VCaP (cell line): ENCODE measurements at regions not wholly inside any gene's neighbourhood (a gene's known extent, or its start where the extent isn't known, plus 50 kb on each side); places are given as distances from the start of the nearest gene placed in this dataset.

Source experiments
- H3K27ac ChIP-seq: fragments of 450-650 bp; 2 replicates; pipeline ENCODE4 v1.5.1; 2017
- TF ChIP-seq, protein P1 (sequence below): fragments of 450-650 bp; conservative IDR thresholded peaks from 2 replicates; pipeline ENCODE4 v1.5.1; 2017; ENCODE audit warnings: mild to moderate bottlenecking, moderate library complexity

- H3K27ac ChIP-seq: no peak overlapping the region
- TF ChIP-seq, protein P1, sequence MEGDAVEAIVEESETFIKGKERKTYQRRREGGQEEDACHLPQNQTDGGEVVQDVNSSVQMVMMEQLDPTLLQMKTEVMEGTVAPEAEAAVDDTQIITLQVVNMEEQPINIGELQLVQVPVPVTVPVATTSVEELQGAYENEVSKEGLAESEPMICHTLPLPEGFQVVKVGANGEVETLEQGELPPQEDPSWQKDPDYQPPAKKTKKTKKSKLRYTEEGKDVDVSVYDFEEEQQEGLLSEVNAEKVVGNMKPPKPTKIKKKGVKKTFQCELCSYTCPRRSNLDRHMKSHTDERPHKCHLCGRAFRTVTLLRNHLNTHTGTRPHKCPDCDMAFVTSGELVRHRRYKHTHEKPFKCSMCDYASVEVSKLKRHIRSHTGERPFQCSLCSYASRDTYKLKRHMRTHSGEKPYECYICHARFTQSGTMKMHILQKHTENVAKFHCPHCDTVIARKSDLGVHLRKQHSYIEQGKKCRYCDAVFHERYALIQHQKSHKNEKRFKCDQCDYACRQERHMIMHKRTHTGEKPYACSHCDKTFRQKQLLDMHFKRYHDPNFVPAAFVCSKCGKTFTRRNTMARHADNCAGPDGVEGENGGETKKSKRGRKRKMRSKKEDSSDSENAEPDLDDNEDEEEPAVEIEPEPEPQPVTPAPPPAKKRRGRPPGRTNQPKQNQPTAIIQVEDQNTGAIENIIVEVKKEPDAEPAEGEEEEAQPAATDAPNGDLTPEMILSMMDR: no peak
These were observed 62.8 kb upstream of the PITRM1 start for GRCh38 chr10:3235395-3235794.

DNA sequence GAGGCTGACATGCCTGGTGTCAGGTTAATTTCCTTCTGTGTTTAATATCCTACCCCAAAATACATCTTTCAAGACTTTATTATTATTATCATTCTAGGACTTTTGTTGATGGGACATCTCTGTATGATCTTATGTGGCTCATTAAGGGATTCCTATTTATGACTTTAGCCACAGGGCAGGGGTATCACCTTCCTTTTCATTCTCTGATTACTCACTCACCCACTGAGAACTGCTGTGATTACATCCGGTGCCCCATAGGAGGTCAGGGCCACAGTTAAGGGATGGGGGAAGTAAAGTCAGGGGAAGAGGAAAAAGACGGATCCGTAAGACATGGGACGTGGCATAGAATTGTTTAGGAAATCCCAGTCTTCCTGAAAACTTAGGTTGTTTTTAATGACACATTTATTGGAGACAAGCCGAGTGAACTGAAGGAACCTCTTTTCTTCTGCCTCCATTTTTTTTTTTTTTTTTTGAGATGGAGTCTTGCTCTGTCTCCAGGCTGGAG, 61.0 kb upstream of the PITRM1 start:
- TF ChIP-seq, protein P1: no peak
- H3K27ac ChIP-seq: no peak overlapping the region

- TF ChIP-seq, protein P1: 0 out of 2 replicates have a peak, but pooled peaks have one; percentile 14
- H3K27ac ChIP-seq: no peak overlapping the region
These were observed 59.6 kb upstream of the PITRM1 start for GRCh38 chr10:3231951-3232730.

- TF ChIP-seq, protein P1: no peak
- no peak overlapping the region for H3K27ac ChIP-seq
These were observed 57.2 kb upstream of the PITRM1 start for GRCh38 chr10:3229815-3230214.

DNA sequence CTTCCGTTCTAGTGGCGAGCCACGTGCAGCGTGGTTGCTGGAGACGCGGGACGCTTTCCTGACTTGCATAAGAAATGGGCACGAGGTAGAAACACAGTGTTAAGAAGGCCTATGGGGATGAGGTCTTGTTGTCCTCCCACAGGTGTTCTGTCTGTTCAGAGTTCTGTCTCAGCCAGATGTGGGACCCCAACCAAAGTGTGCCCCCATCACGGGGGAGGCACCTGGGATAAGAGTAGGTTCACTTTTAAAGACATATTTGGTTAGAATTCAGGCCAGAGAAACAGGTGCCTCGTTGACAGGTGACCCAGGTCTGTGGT, 56.0 kb upstream of the PITRM1 start:
- TF ChIP-seq, protein P1: no peak

DNA sequence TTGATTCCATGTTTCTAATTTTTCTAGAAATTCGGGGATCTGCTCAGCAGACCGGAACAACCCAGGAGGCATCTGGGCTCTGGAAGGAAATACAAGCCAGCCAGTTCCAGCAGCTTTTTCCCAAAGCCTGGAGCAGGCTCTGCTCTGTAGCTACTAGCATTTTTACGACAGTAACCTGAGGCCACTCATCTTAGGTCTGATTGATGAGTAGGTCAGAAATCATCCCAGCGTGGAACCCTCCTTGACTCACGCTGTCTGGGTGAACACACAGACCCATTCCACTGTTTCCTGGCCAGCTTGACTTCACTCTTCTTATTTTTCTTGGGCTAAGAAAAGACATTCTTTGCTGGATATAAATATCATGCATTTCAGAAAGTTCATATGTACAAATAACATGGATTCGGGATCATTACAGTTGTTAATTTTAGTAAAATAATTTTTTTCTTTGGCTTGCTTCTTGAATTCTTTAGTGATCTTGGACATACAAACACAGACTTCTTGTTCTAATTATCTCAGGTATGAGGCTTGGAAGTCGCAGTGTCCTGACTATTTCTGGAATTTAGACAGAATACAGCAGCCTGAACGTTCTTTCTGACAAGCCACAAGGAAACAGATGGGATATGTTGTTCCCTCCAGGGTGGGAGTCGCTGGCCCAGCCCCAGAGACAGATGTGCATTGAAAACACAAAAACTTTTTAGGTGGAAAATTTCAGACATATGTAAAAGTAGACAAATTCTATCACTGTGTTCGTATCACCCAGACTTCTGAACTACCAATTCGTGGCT, 54.6 kb upstream of the PITRM1 start:
- no peak overlapping the region for H3K27ac ChIP-seq
- TF ChIP-seq, protein P1: no peak

More for the DNA sequence above, 56.0 kb upstream of the PITRM1 start:
- no peak overlapping the region for H3K27ac ChIP-seq

DNA sequence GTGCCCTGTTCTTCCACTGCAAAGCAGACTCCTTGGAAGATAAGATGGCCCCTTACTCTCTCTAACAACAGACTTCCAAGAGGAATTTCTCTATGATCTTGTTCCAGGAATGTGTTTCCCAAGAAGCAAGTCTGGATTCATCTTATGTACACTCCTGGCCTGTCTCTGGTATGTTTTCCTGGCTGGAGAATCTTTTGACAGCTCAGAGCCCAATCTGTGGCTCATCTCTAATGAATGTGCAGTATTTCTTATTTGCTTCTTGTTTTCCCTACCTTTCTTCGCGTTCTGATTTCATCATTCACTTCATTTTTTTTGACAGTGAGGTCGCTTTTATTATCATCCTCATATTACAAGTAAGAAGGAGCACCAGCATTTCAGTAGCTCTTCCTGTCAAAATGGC, 53.0 kb upstream of the PITRM1 start:
- no peak overlapping the region for H3K27ac ChIP-seq
- TF ChIP-seq, protein P1: no peak
